Astrocyte of the cerebellum (primary cell): ENCODE measurements at regions not wholly inside any gene's neighbourhood (a gene's known extent, or its start where the extent isn't known, plus 50 kb on each side); places are given as distances from the start of the nearest gene placed in this dataset.

ENCODE experiments used
- DNase-seq: peaks from one replicate; pipeline ENCODE4 v3.0.0-alpha.2; 2011; ENCODE audit warnings: low read depth
- H3K4me3 ChIP-seq: 2 replicates; pipeline ENCODE4 v1.5.1; 2011; ENCODE audit warnings: mild to moderate bottlenecking, low read depth, low read length, moderate library complexity
- CTCF ChIP-seq: IDR thresholded peaks from 2 replicates; pipeline ENCODE4 v1.5.1; 2012; ENCODE audit warnings: low read length, low read depth, moderate library complexity, mild to moderate bottlenecking; ENCODE audit errors: missing control alignments
- in situ Hi-C: cut with HindIII; loops from 2 replicates; pipeline ENCODE4 v1.10.0; 2017; ENCODE audit warnings: low sequenced_read_pairs

DNA sequence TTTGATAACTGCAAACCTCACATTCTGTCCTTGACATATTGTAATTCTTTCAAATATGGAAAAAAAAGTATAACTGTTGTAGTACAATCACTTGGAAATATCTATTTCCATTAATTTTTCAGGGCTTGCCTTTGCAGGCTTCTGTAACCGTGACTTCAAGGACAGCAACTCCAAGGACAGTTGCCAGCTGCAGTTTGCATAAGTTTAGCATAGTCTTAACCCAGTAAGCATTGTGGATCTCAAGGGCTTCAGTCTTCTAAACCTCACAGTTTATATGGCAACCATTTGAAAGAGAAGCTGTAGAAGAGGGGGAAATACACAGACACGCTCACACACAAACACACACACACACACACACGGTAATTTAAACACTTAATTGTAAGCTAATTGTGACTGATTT lies 112.8 kb upstream of the GPR149 start:
- in situ Hi-C loops, result no loop called here
- DNase-seq, result no peak
- no peak overlapping the region for H3K4me3 ChIP-seq
- no peak for TF ChIP-seq CTCF

GRCh38 chr3:154540950-154541604 lies 111.1 kb upstream of the GPR149 start:
- TF ChIP-seq CTCF, result no peak
- no peak for DNase-seq
- in situ Hi-C loops, result no loop called here
- no peak overlapping the region for H3K4me3 ChIP-seq

DNA sequence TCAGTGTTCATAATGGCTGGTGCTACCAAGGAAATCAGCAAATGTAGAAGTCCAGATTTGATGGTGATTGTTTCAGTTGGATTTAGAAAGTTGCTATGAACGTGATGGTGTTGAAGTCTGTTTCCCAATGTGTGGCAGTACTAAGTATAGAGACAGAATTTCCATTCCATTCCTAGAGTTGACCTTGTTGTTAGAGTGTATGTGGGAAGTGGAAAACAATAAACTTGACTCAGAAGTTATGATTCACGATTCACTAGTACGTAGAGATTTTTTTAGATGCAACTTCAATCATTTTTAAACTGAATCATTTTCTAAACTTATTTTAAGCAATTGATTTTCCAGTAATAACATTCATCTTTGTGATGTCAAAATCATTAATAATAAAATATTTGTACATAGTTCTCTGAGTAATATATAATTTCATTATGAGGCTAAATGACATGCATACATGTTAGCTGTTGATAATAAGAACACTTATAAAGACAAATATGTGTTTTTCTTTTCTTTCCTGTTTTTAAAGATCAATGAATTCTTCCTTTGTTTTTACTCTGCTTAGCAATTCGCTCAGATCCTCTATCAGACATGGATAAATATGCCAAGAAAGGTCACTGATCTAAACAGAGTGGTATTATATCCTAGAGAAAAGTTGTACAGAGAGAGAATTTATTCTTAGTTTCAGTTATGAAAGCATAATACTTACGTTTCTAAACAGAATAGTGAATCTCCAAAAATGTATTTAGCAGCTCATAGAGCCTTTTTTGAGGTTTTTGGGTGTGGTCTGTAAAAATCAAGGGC lies 108.8 kb upstream of the GPR149 start:
- in situ Hi-C loops, result no loop called here
- no peak for TF ChIP-seq CTCF

DNA sequence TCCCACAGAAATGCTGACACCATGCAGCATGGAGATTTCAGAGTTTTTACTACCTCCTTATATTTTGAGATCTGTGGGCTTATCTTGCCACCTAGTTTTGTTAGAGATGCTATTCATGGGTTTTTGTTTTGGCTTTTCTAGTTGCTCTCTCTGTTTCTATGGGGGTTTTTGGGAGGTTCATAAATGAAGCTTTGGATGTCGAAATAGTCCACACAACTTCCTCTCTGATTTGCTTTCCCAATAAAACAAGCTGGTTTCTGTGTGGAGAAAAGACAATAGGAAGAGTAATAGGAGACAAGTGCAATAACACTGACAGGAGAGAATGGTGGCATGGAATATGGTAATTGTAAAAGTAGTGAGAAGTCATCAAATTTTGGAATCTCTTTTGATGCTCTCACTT lies 106.8 kb upstream of the GPR149 start:
- DNase-seq, result no peak
- TF ChIP-seq CTCF, result no peak
- H3K4me3 ChIP-seq, result no peak overlapping the region
- in situ Hi-C loops, result no loop called here

More for the DNA sequence above, 108.8 kb upstream of the GPR149 start:
- no peak for DNase-seq
- H3K4me3 ChIP-seq, result no peak overlapping the region

GRCh38 chr3:154522036-154522602 lies 92.1 kb upstream of the GPR149 start:
- no peak for DNase-seq
- in situ Hi-C loops, result no loop called here
- no peak overlapping the region for H3K4me3 ChIP-seq
- TF ChIP-seq CTCF, result no peak

DNA sequence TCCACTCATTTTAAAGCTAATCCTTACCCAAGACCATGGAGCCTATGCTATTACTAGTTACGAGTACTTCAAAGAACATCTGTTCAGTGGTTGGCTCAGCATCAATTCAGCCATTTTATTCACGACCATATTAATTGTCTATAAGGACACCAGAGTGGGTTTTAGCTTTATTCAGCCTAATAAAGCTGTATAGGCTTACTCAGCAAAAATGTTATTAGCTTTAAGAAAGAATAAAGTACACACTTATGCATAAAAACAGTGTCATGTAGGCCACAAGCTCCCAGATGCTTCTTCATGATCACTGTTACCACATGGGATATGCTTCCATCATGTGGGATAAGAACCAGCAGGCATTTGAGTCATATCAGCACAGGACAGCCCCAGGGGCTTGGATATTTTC lies 87.4 kb upstream of the GPR149 start:
- TF ChIP-seq CTCF, result no peak
- in situ Hi-C loops, result no loop called here
- DNase-seq, result no peak
- no peak overlapping the region for H3K4me3 ChIP-seq
